ENCODE measurements at regions not wholly inside any gene's neighbourhood (a gene's known extent, or its start where the extent isn't known, plus 50 kb on each side); places are given as distances from the start of the nearest gene placed in this dataset.

DNA sequence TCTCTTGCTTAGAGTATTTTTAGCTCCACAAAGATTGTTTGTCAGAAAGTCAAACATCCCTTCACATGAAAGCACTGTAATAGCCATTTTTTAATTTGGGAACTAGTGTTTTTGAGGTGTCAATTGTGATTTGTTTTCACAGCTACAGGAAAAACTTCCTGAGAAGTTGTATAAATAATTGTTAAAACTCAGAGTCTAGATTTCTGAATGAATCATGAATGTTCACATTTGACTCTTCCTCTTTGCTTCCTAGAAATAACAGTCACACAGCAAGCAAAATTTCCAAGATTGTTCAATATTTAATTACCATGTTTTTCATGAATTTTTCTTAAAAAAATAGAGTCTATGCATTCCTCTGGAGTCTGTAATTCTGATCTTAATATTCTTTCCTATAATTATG, 156.9 kb upstream of the SLC7A11 start:
- TF ChIP-seq, protein P1, sequence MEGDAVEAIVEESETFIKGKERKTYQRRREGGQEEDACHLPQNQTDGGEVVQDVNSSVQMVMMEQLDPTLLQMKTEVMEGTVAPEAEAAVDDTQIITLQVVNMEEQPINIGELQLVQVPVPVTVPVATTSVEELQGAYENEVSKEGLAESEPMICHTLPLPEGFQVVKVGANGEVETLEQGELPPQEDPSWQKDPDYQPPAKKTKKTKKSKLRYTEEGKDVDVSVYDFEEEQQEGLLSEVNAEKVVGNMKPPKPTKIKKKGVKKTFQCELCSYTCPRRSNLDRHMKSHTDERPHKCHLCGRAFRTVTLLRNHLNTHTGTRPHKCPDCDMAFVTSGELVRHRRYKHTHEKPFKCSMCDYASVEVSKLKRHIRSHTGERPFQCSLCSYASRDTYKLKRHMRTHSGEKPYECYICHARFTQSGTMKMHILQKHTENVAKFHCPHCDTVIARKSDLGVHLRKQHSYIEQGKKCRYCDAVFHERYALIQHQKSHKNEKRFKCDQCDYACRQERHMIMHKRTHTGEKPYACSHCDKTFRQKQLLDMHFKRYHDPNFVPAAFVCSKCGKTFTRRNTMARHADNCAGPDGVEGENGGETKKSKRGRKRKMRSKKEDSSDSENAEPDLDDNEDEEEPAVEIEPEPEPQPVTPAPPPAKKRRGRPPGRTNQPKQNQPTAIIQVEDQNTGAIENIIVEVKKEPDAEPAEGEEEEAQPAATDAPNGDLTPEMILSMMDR (conservative IDR thresholded peaks at IDR 0.05; ENCODE audit: low read depth, low read length): no peak
- TF ChIP-seq EZH2phosphoT487 (IDR thresholded peaks at IDR 0.05; ENCODE audit: borderline replicate concordance, low read length): no peak
- TF ChIP-seq EZH2 (IDR thresholded peaks at IDR 0.05; ENCODE audit: low read length, unreplicated experiment): no peak

Measured in PC-3 (cell line).